ENCODE measurements at regions not wholly inside any gene's neighbourhood (a gene's known extent, or its start where the extent isn't known, plus 50 kb on each side); places are given as distances from the start of the nearest gene placed in this dataset.

DNA sequence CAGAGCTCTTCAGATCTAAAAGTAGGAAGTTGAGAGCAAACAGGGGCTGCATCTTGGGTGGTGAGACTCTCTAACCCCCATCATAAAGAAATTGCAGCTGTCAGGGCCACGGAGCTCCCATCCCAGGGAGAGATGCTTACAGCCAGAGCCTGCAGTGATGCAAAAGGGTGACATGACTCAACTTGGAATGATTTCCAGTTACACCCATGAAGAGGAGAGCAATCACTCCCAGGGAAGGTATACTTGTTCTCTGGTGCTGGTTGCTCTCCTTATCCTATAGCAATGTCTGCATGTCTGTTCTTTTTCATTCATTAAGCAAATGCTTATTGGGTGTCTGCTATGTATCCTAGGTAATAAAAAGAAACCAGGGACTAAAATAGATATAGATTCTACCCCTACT lies 228.0 kb downstream of the RAB11FIP2 start:
- CTCF ChIA-PET, result no interaction called here
- H3K9me3 ChIP-seq (ENCODE audit: low read depth, low read length, poor library complexity, severe bottlenecking), result no peaks in the 10 kb centered on the region
- DNase-seq (ENCODE audit: low spot score), result no peak
- TF ChIP-seq, protein P1, sequence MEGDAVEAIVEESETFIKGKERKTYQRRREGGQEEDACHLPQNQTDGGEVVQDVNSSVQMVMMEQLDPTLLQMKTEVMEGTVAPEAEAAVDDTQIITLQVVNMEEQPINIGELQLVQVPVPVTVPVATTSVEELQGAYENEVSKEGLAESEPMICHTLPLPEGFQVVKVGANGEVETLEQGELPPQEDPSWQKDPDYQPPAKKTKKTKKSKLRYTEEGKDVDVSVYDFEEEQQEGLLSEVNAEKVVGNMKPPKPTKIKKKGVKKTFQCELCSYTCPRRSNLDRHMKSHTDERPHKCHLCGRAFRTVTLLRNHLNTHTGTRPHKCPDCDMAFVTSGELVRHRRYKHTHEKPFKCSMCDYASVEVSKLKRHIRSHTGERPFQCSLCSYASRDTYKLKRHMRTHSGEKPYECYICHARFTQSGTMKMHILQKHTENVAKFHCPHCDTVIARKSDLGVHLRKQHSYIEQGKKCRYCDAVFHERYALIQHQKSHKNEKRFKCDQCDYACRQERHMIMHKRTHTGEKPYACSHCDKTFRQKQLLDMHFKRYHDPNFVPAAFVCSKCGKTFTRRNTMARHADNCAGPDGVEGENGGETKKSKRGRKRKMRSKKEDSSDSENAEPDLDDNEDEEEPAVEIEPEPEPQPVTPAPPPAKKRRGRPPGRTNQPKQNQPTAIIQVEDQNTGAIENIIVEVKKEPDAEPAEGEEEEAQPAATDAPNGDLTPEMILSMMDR (conservative IDR thresholded peaks at IDR 0.05; ENCODE audit: low read depth, low read length), result no peak
- TF ChIP-seq EZH2 (IDR thresholded peaks at IDR 0.05; ENCODE audit: borderline replicate concordance, low read depth, low read length, poor library complexity, severe bottlenecking), result no peak
- POLR2A ChIA-PET (ENCODE audit: low non-redundant PET), result no interaction called here
- peaks cover 67% of the 10 kb centered on the region for H3K27me3 ChIP-seq (replicated peaks; ENCODE audit: insufficient read depth, low read depth, low read length, poor library complexity)
- no peaks in the 10 kb centered on the region for H3K4me1 ChIP-seq (ENCODE audit: insufficient read depth, low read length, poor library complexity, severe bottlenecking)
- no peak overlapping the region for H3K27ac ChIP-seq (ENCODE audit: low read depth, low read length, poor library complexity, severe bottlenecking)
- no peak overlapping the region for H3K4me3 ChIP-seq (ENCODE audit: low read depth, low read length, poor library complexity, severe bottlenecking)
- H3K36me3 ChIP-seq (ENCODE audit: insufficient read depth, low read length, poor library complexity, severe bottlenecking), result no peaks in the 10 kb centered on the region
- intact Hi-C loops (cut with micrococcal nuclease; ENCODE audit: unreplicated experiment), result no loop called here
- BruUV-seq (replicated peaks), result no TSS peak

DNA sequence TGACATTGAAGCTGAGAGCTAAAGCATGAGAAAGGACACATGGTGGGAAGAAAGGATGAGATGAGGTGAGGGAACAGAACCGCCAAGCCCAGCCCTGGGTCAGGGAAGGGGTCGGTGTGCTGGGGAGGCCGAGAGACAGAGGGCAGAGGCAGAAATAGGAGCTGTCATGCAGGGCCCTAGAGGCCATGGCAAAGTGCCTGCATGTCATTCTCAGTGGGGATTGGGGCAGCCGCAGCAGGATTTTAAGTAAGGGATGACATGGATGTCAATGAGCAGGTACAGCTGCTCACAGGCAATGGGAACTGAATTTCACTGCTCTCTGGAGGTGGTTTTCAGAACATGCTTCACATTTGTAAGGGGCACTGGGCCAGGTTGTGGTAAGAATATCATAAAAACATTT lies 227.4 kb downstream of the RAB11FIP2 start:
- H3K4me3 ChIP-seq (ENCODE audit: low read depth, low read length, poor library complexity, severe bottlenecking), result no peak overlapping the region
- ChIA-PET CTCF (no interaction called here), POLR2A (ENCODE audit: low non-redundant PET) (no interaction called here)
- intact Hi-C loops (cut with micrococcal nuclease; ENCODE audit: unreplicated experiment), result no loop called here
- no peaks in the 10 kb centered on the region for H3K9me3 ChIP-seq (ENCODE audit: low read depth, low read length, poor library complexity, severe bottlenecking)
- no peaks in the 10 kb centered on the region for H3K36me3 ChIP-seq (ENCODE audit: insufficient read depth, low read length, poor library complexity, severe bottlenecking)
- TF ChIP-seq EZH2 (IDR thresholded peaks at IDR 0.05; ENCODE audit: borderline replicate concordance, low read depth, low read length, poor library complexity, severe bottlenecking), result no peak
- TF ChIP-seq, protein P1 (conservative IDR thresholded peaks at IDR 0.05; ENCODE audit: low read depth, low read length), result no peak
- no peak overlapping the region for H3K27ac ChIP-seq (ENCODE audit: low read depth, low read length, poor library complexity, severe bottlenecking)
- peaks cover 73% of the 10 kb centered on the region for H3K27me3 ChIP-seq (replicated peaks; ENCODE audit: insufficient read depth, low read depth, low read length, poor library complexity)
- no peaks in the 10 kb centered on the region for H3K4me1 ChIP-seq (ENCODE audit: insufficient read depth, low read length, poor library complexity, severe bottlenecking)
- DNase-seq (ENCODE audit: low spot score), result no peak
- no TSS peak for BruUV-seq (replicated peaks)

DNA sequence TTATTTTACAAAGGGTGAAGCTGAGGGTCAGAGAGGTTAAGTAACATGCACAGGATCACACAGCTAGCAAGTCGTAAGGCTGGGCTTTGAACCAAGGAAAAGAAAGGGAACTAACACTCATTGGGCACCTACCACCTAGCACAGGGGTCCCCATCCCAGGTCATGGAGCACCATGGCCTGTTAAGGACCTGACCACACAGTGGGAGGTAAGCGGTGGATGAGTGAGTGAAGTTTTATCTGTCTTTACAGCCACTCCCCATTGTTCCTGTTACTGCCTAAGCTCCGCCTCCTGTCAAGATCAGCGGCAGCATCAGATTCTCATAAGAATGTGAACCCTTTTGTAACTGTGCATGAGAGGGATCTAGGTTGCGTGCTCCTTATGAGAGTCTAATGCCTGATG lies 222.8 kb downstream of the RAB11FIP2 start:
- no TSS peak for BruUV-seq (replicated peaks)
- H3K9me3 ChIP-seq (ENCODE audit: low read depth, low read length, poor library complexity, severe bottlenecking), result no peaks in the 10 kb centered on the region
- no peak overlapping the region for H3K27ac ChIP-seq (ENCODE audit: low read depth, low read length, poor library complexity, severe bottlenecking)
- no peak for DNase-seq (ENCODE audit: low spot score)
- ChIA-PET POLR2A (ENCODE audit: low non-redundant PET) (no interaction called here), CTCF (no interaction called here)
- H3K36me3 ChIP-seq (ENCODE audit: insufficient read depth, low read length, poor library complexity, severe bottlenecking), result no peaks in the 10 kb centered on the region
- H3K27me3 ChIP-seq (replicated peaks; ENCODE audit: insufficient read depth, low read depth, low read length, poor library complexity), result peaks cover 96% of the 10 kb centered on the region
- intact Hi-C loops (cut with micrococcal nuclease; ENCODE audit: unreplicated experiment), result no loop called here
- no peak for TF ChIP-seq EZH2 (IDR thresholded peaks at IDR 0.05; ENCODE audit: borderline replicate concordance, low read depth, low read length, poor library complexity, severe bottlenecking)
- TF ChIP-seq, protein P1 (conservative IDR thresholded peaks at IDR 0.05; ENCODE audit: low read depth, low read length), result no peak
- no peaks in the 10 kb centered on the region for H3K4me1 ChIP-seq (ENCODE audit: insufficient read depth, low read length, poor library complexity, severe bottlenecking)
- no peak overlapping the region for H3K4me3 ChIP-seq (ENCODE audit: low read depth, low read length, poor library complexity, severe bottlenecking)

Data from A673 (cell line).